Testis (tissue), 2 donors: ENCODE measurements at regions not wholly inside any gene's neighbourhood (a gene's known extent, or its start where the extent isn't known, plus 50 kb on each side); places are given as distances from the start of the nearest gene placed in this dataset.

Source experiments
- DNase-seq: peaks from one replicate; pipeline ENCODE4 v3.0.0-alpha.2; 2019
- H3K27ac ChIP-seq, 2 donors: fragments of 200-600 bp; sonication (generic); one replicate each; pipeline ENCODE4 v1.5.1; 2019
- H3K27me3 ChIP-seq: fragments of 200-600 bp; sonication (generic); one replicate; pipeline ENCODE4 v1.5.1; 2019
- H3K36me3 ChIP-seq: fragments of 200-600 bp; sonication (generic); one replicate; pipeline ENCODE4 v1.5.1; 2017; ENCODE audit warnings: low read depth; ENCODE audit errors: missing control alignments
- H3K4me1 ChIP-seq: fragments of 200-600 bp; sonication (generic); one replicate; pipeline ENCODE4 v1.5.1; 2019
- H3K4me3 ChIP-seq, 2 donors: fragments of 200-600 bp; sonication (generic); one replicate each; pipeline ENCODE4 v1.5.1; 2017 to 2019
- H3K9me3 ChIP-seq: fragments of 200-600 bp; sonication (generic); one replicate; pipeline ENCODE4 v1.5.1; 2017
- POLR2A ChIP-seq: fragments of 450-650 bp; IDR thresholded peaks from one replicate; pipeline ENCODE4 v1.6.1; 2017; ENCODE audit warnings: antibody characterized with exemption, mild to moderate bottlenecking, moderate library complexity
- WGBS, 2 donors: methylation state at CpG; one replicate each; pipeline ENCODE4 v1.1.5; 2018; 5-methylcytosine and 5-hydroxymethylcytosine counted together
- intact Hi-C: fragments of 100-400 bp; cut with DNase I; formaldehyde crosslinking; loops from one replicate; pipeline ENCODE4 v1.15.1; 2023; ENCODE audit warnings: low total_unique reads
- TF ChIP-seq, protein P1 (sequence below), 3 experiments: fragments of 450-650 bp in 2 of 3; fragments of 200-600 bp in 1 of 3; sonication (generic) in 1 of 3; IDR thresholded peaks; one replicate each; pipeline ENCODE4 v1.5.1; 2016 to 2019; ENCODE audit warnings: antibody characterized with exemption in 3 of 3, mild to moderate bottlenecking in 2 of 3, moderate library complexity in 1 of 3

DNA sequence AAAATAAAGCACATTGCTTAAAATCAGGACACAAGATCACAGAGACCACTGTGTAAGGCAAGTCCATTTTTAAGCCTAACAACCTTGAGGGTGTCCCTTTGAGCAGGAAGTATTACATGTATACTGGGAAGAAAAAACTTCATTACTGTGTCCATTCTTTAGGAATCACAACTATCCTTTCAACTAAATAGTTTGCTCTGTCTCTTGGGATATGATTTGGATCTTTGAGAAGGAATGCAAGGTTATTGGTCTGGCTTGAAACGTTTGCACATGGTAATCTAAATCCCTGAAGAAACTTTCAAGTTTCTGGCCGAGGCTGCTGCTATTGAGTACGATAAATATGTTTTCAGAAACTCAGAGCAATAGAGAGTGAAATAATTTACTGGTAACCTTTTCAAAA lies 923.0 kb upstream of the SEMA6A start:
- H3K27ac ChIP-seq: no peak overlapping the region
- H3K4me1 ChIP-seq: peaks cover 5% of the 10 kb centered on the region

DNA sequence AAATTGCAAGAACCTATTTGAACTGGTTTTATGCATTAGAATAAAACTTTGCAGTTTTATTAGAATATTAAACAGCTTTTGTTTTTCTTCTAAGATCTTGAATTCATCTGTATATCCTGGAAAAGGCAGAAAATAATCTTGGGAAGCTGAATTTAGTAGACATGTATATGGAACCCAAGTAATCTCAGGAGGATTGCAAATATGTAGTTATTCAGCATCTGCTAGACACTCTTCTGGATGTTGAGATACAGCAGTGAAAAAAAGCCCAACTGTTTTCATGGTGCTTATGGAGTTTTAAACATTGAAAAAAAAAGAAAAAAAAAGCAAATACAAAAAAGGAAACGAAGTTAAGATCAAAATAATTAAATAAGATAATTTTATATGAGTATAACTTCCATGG lies 922.2 kb upstream of the SEMA6A start:
- intact Hi-C loops: no loop called here
- DNase-seq: no peak
- Histone ChIP-seq H3K27ac (no peak overlapping the region), H3K4me3 (no peak overlapping the region), H3K4me1 (peaks cover 5% of the 10 kb centered on the region), H3K27me3 (no peaks in the 10 kb centered on the region), H3K9me3 (no peaks in the 10 kb centered on the region), H3K36me3 (no peaks in the 10 kb centered on the region)
- WGBS, 2 donors: 73 to 75% methylated on average over 1 of the region's 1 CpG
- TF ChIP-seq, protein P1, sequence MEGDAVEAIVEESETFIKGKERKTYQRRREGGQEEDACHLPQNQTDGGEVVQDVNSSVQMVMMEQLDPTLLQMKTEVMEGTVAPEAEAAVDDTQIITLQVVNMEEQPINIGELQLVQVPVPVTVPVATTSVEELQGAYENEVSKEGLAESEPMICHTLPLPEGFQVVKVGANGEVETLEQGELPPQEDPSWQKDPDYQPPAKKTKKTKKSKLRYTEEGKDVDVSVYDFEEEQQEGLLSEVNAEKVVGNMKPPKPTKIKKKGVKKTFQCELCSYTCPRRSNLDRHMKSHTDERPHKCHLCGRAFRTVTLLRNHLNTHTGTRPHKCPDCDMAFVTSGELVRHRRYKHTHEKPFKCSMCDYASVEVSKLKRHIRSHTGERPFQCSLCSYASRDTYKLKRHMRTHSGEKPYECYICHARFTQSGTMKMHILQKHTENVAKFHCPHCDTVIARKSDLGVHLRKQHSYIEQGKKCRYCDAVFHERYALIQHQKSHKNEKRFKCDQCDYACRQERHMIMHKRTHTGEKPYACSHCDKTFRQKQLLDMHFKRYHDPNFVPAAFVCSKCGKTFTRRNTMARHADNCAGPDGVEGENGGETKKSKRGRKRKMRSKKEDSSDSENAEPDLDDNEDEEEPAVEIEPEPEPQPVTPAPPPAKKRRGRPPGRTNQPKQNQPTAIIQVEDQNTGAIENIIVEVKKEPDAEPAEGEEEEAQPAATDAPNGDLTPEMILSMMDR (IDR thresholded peaks at IDR 0.05): no peak
- TF ChIP-seq POLR2A: no peak

More for the DNA sequence above, 923.0 kb upstream of the SEMA6A start:
- no peak for DNase-seq
- H3K9me3 ChIP-seq: no peaks in the 10 kb centered on the region
- H3K27me3 ChIP-seq: no peaks in the 10 kb centered on the region
- TF ChIP-seq, protein P1 (IDR thresholded peaks at IDR 0.05): no peak
- TF ChIP-seq POLR2A: no peak
- no peak overlapping the region for H3K4me3 ChIP-seq
- WGBS, 2 donors: 22 to 28% methylated on average over 3 of the region's 3 CpGs
- intact Hi-C loops: no loop called here
- no peaks in the 10 kb centered on the region for H3K36me3 ChIP-seq

GRCh38 chr5:117494188-117494587 lies 919.6 kb upstream of the SEMA6A start:
- 94 to 99% methylated on average over 2 of the region's 2 CpGs for WGBS, 2 donors
- Histone ChIP-seq H3K36me3 (no peaks in the 10 kb centered on the region), H3K4me3 (no peak overlapping the region), H3K27ac (no peak overlapping the region), H3K9me3 (no peaks in the 10 kb centered on the region), H3K27me3 (no peaks in the 10 kb centered on the region), H3K4me1 (peaks cover 5% of the 10 kb centered on the region)
- intact Hi-C loops: no loop called here
- no peak for DNase-seq
- TF ChIP-seq, protein P1 (IDR thresholded peaks at IDR 0.05): no peak
- TF ChIP-seq POLR2A: no peak

GRCh38 chr5:117488976-117489500 lies 914.4 kb upstream of the SEMA6A start:
- no peak for TF ChIP-seq POLR2A
- TF ChIP-seq, protein P1 (IDR thresholded peaks at IDR 0.05): no peak
- WGBS, 2 donors: 60 to 65% methylated on average over 2 of the region's 2 CpGs
- Histone ChIP-seq H3K4me1 (no peaks in the 10 kb centered on the region), H3K27me3 (no peaks in the 10 kb centered on the region), H3K27ac (no peak overlapping the region), H3K4me3 (no peak overlapping the region), H3K9me3 (no peaks in the 10 kb centered on the region), H3K36me3 (no peaks in the 10 kb centered on the region)
- intact Hi-C loops: no loop called here
- no peak for DNase-seq

DNA sequence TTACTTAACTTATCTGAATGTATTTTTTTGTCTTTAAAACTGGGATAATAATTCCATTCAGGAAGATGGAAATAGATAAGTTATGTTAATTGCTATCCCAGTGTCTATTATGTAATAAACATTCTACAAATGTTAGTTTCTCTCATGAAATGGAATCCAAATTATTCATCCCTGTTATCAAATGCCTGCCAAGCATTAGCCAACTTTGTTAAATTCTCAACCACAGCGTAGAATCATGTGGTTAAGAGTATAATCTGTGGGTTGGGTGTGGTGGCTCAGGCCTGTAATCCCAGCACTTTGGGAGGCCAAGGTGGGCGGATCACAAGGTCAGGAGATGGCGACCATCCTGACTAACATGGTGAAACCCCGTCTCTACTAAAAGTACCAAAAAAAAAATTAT lies 912.9 kb upstream of the SEMA6A start:
- WGBS, 2 donors: 93 to 97% methylated on average over 4 of the region's 4 CpGs

More for the DNA sequence above, 912.9 kb upstream of the SEMA6A start:
- DNase-seq: no peak
- intact Hi-C loops: no loop called here
- Histone ChIP-seq H3K27ac (no peak overlapping the region), H3K4me1 (no peaks in the 10 kb centered on the region), H3K27me3 (no peaks in the 10 kb centered on the region), H3K4me3 (no peak overlapping the region), H3K9me3 (no peaks in the 10 kb centered on the region), H3K36me3 (no peaks in the 10 kb centered on the region)
- TF ChIP-seq, protein P1 (IDR thresholded peaks at IDR 0.05): no peak
- no peak for TF ChIP-seq POLR2A
